Calu3 (cell line): ENCODE measurements at regions not wholly inside any gene's neighbourhood (a gene's known extent, or its start where the extent isn't known, plus 50 kb on each side); places are given as distances from the start of the nearest gene placed in this dataset.
"Not testable (repeated sequence)": the region's sequence is repeated elsewhere in the genome, so short reads cannot be mapped to it uniquely, and the experiment has no call there.

Experiments used
- BruUV-seq: library from RNA; stranded (reverse); fragments of 400-500 nt; replicated peaks from 2 replicates; lab custom pipeline; 2021; lab: Mats Ljungman, UMichigan
- CTCF ChIA-PET: fragments of 300-600 bp; sonication (Branson Sonifier 250); formaldehyde crosslinking; loops from one replicate; lab custom pipeline; 2022; ENCODE audit warnings: antibody characterized with exemption; lab: Charles Lee
- DNase-seq: peaks from one replicate; pipeline ENCODE4 v3.0.0; 2022
- H3K27ac Mint-ChIP-seq: one replicate; pipeline ENCODE4 v1.8.0; 2022; ENCODE audit warnings: mixed read lengths; ENCODE audit not compliant: unreplicated experiment
- H3K27me3 Mint-ChIP-seq: one replicate; pipeline ENCODE4 v1.8.0; 2022; ENCODE audit warnings: mixed read lengths; ENCODE audit not compliant: unreplicated experiment
- H3K36me3 Mint-ChIP-seq: one replicate; pipeline ENCODE4 v1.8.0; 2022; ENCODE audit warnings: mild to moderate bottlenecking, moderate library complexity, mixed read lengths; ENCODE audit not compliant: insufficient read depth, unreplicated experiment
- H3K4me1 Mint-ChIP-seq: one replicate; pipeline ENCODE4 v1.8.0; 2022; ENCODE audit warnings: mild to moderate bottlenecking, low read depth, mixed read lengths; ENCODE audit not compliant: unreplicated experiment
- H3K4me3 Mint-ChIP-seq: one replicate; pipeline ENCODE4 v1.8.0; 2022; ENCODE audit warnings: mild to moderate bottlenecking, low read depth, moderate library complexity, mixed read lengths; ENCODE audit not compliant: unreplicated experiment
- H3K9me3 Mint-ChIP-seq: one replicate; pipeline ENCODE4 v1.8.0; 2022; ENCODE audit warnings: low read depth, mixed read lengths; ENCODE audit not compliant: unreplicated experiment
- CTCF ChIP-seq: fragments of 200-600 bp; IDR thresholded peaks from one replicate; pipeline ENCODE4 v1.8.0; 2022; ENCODE audit warnings: antibody characterized with exemption; ENCODE audit not compliant: unreplicated experiment
- intact Hi-C: fragments of 100-400 bp; cut with micrococcal nuclease; formaldehyde crosslinking; loops from one replicate; pipeline ENCODE4 v1.10.0; 2022; ENCODE audit not compliant: unreplicated experiment

GRCh38 chr7:37601321-37601720 lies 82.2 kb upstream of the GPR141 start:
- peaks cover 3% of the 10 kb centered on the region for H3K9me3 Mint-ChIP-seq
- no TSS peak for BruUV-seq
- H3K27ac Mint-ChIP-seq = no peak overlapping the region
- intact Hi-C loops = no loop called here
- TF ChIP-seq CTCF = no peak
- no peak overlapping the region for H3K4me3 Mint-ChIP-seq
- no peaks in the 10 kb centered on the region for H3K27me3 Mint-ChIP-seq
- H3K4me1 Mint-ChIP-seq = no peaks in the 10 kb centered on the region
- DNase-seq = no peak
- CTCF ChIA-PET = no interaction called here
- H3K36me3 Mint-ChIP-seq = no peaks in the 10 kb centered on the region

GRCh38 chr7:37604078-37604477 lies 79.5 kb upstream of the GPR141 start:
- no TSS peak for BruUV-seq
- Mint-ChIP-seq H3K4me1 (no peaks in the 10 kb centered on the region), H3K36me3 (no peaks in the 10 kb centered on the region), H3K9me3 (peaks cover 6% of the 10 kb centered on the region), H3K27ac (no peak overlapping the region), H3K4me3 (no peak overlapping the region), H3K27me3 (no peaks in the 10 kb centered on the region)
- intact Hi-C loops = no loop called here
- TF ChIP-seq CTCF = no peak
- no peak for DNase-seq
- CTCF ChIA-PET = no interaction called here

- H3K36me3 Mint-ChIP-seq, H3K27me3 Mint-ChIP-seq, CTCF ChIA-PET, H3K4me1 Mint-ChIP-seq, H3K27ac Mint-ChIP-seq, DNase-seq, BruUV-seq, intact Hi-C loops, H3K9me3 Mint-ChIP-seq, H3K4me3 Mint-ChIP-seq: not testable (repeated sequence)
Measured at GRCh38 chr7:37617406-37617805, 66.2 kb upstream of the GPR141 start.

GRCh38 chr7:37633048-37633447 lies 50.5 kb upstream of the GPR141 start:
- H3K9me3 Mint-ChIP-seq = peaks cover 11% of the 10 kb centered on the region
- H3K4me3 Mint-ChIP-seq = no peak overlapping the region
- DNase-seq = no peak
- TF ChIP-seq CTCF = no peak
- H3K27ac Mint-ChIP-seq = no peak overlapping the region
- CTCF ChIA-PET = no interaction called here
- intact Hi-C loops = no loop called here
- BruUV-seq = no TSS peak
- no peaks in the 10 kb centered on the region for H3K4me1 Mint-ChIP-seq
- no peaks in the 10 kb centered on the region for H3K36me3 Mint-ChIP-seq
- peaks cover 14% of the 10 kb centered on the region for H3K27me3 Mint-ChIP-seq
